ENCODE measurements at regions not wholly inside any gene's neighbourhood (a gene's known extent, or its start where the extent isn't known, plus 50 kb on each side); places are given as distances from the start of the nearest gene placed in this dataset.

- DNase-seq = no peak
Observed at GRCh38 chr4:92111493-92111892, 192.3 kb upstream of the GRID2 start.

GRCh38 chr4:92112805-92113204, 191.0 kb upstream of the GRID2 start:
- no peak for DNase-seq

GRCh38 chr4:92120810-92121498, 182.8 kb upstream of the GRID2 start:
- no peak for DNase-seq

- no peak for DNase-seq
Observed at GRCh38 chr4:92122911-92123310, 180.9 kb upstream of the GRID2 start.

GRCh38 chr4:92128676-92129075, 175.1 kb upstream of the GRID2 start:
- no peak for DNase-seq

GRCh38 chr4:92129408-92129994, 174.3 kb upstream of the GRID2 start:
- DNase-seq = no peak

- no peak for DNase-seq
Observed at GRCh38 chr4:92136434-92136833, 167.3 kb upstream of the GRID2 start.

GRCh38 chr4:92163348-92163747, 140.4 kb upstream of the GRID2 start:
- DNase-seq = no peak

- DNase-seq = no peak
Observed at GRCh38 chr4:92170340-92170739, 133.4 kb upstream of the GRID2 start.

GRCh38 chr4:92172203-92172602, 131.6 kb upstream of the GRID2 start:
- DNase-seq = no peak

- no peak for DNase-seq
Observed at GRCh38 chr4:92175250-92175649, 128.5 kb upstream of the GRID2 start.

- DNase-seq = no peak
Observed at GRCh38 chr4:92182006-92182735, 121.6 kb upstream of the GRID2 start.

GRCh38 chr4:92182736-92183407, 120.9 kb upstream of the GRID2 start:
- no peak for DNase-seq

- no peak for DNase-seq
Observed at GRCh38 chr4:92183825-92184224, 119.9 kb upstream of the GRID2 start.

- DNase-seq = no peak
Observed at GRCh38 chr4:92184566-92184965, 119.2 kb upstream of the GRID2 start.

- no peak for DNase-seq
Observed at GRCh38 chr4:92186239-92186638, 117.5 kb upstream of the GRID2 start.

- no peak for DNase-seq
Observed at GRCh38 chr4:92189146-92189545, 114.6 kb upstream of the GRID2 start.

GRCh38 chr4:92198711-92199110, 105.1 kb upstream of the GRID2 start:
- DNase-seq = no peak

- no peak for DNase-seq
Observed at GRCh38 chr4:92199135-92199534, 104.6 kb upstream of the GRID2 start.

- no peak for DNase-seq
Observed at GRCh38 chr4:92210906-92211305, 92.9 kb upstream of the GRID2 start.

- DNase-seq = no peak
Observed at GRCh38 chr4:92215476-92215875, 88.3 kb upstream of the GRID2 start.

GRCh38 chr4:92231511-92231910, 72.3 kb upstream of the GRID2 start:
- DNase-seq = no peak

GRCh38 chr4:92232566-92232965, 71.2 kb upstream of the GRID2 start:
- DNase-seq = no peak
